Endodermal cell (in vitro differentiated cells): ENCODE measurements at regions not wholly inside any gene's neighbourhood (a gene's known extent, or its start where the extent isn't known, plus 50 kb on each side); places are given as distances from the start of the nearest gene placed in this dataset.

Source experiments
- DNase-seq: peaks from one replicate; pipeline ENCODE4 v3.0.0-alpha.2; 2017
- H3K27ac ChIP-seq: 2 replicates; pipeline ENCODE4 v1.5.1; 2013; ENCODE audit warnings: mild to moderate bottlenecking, low read depth, low read length, moderate library complexity
- H3K27me3 ChIP-seq: 2 replicates; pipeline ENCODE4 v1.6.1; 2013; ENCODE audit warnings: mild to moderate bottlenecking, low read length, moderate library complexity; ENCODE audit not compliant: insufficient read depth, control insufficient read depth, poor library complexity, severe bottlenecking
- H3K36me3 ChIP-seq: 2 replicates; pipeline ENCODE4 v1.7.0; 2013; ENCODE audit warnings: mild to moderate bottlenecking, low read length, moderate library complexity; ENCODE audit not compliant: control insufficient read depth, insufficient read depth
- H3K4me1 ChIP-seq: one replicate; pipeline ENCODE4 v1.7.0; 2013; ENCODE audit warnings: low read length; ENCODE audit not compliant: control insufficient read depth, insufficient read depth
- H3K4me3 ChIP-seq: 2 replicates; pipeline ENCODE4 v1.5.1; 2013; ENCODE audit warnings: mild to moderate bottlenecking, low read length, moderate library complexity
- H3K9ac ChIP-seq: 2 replicates; pipeline ENCODE4 v1.6.1; 2013; ENCODE audit warnings: mild to moderate bottlenecking, low read length, moderate library complexity; ENCODE audit not compliant: poor library complexity, severe bottlenecking; ENCODE audit errors: extremely low read depth
- H3K9me3 ChIP-seq: 2 replicates; pipeline ENCODE4 v1.6.1; 2013; ENCODE audit warnings: mild to moderate bottlenecking, low read length, moderate library complexity; ENCODE audit not compliant: control insufficient read depth
- H3K27ac Mint-ChIP-seq: 2 replicates; pipeline ENCODE4 v1.8.0; 2020; ENCODE audit warnings: mixed read lengths
- H3K27me3 Mint-ChIP-seq: 2 replicates; pipeline ENCODE4 v1.8.0; 2021; ENCODE audit warnings: mild to moderate bottlenecking, mixed read lengths; ENCODE audit not compliant: insufficient read depth
- H3K36me3 Mint-ChIP-seq: 2 replicates; pipeline ENCODE4 v1.8.0; 2020; ENCODE audit warnings: low read depth, mixed read lengths
- H3K4me1 Mint-ChIP-seq: 2 replicates; pipeline ENCODE4 v1.8.0; 2020; ENCODE audit warnings: mixed read lengths
- H3K4me3 Mint-ChIP-seq: 2 replicates; pipeline ENCODE4 v1.8.0; 2020; ENCODE audit warnings: mild to moderate bottlenecking, moderate library complexity, mixed read lengths
- H3K9me3 Mint-ChIP-seq: 2 replicates; pipeline ENCODE4 v1.8.0; 2020; ENCODE audit warnings: mild to moderate bottlenecking, mixed read lengths
- CTCF ChIP-seq: fragments of 200-600 bp; sonication (generic); conservative IDR thresholded peaks from 2 replicates; pipeline ENCODE4 v1.5.0; 2021; ENCODE audit warnings: antibody characterized with exemption, mild to moderate bottlenecking
- WGBS, 2 experiments: methylation state at CpG; one replicate each; pipeline versions ENCODE4 v1.1.5 to v1.1.7; 2013; ENCODE audit warnings: missing lambda C conversion rate in 2 of 2, mixed read lengths in 1 of 2; ENCODE audit not compliant: insufficient coverage in 1 of 2, insufficient read length in 1 of 2; 5-methylcytosine and 5-hydroxymethylcytosine counted together

GRCh38 chr9:3125602-3126405 lies 281.9 kb upstream of the PUM3 start:
- no peaks in the 10 kb centered on the region for H3K4me1 Mint-ChIP-seq
- H3K36me3 ChIP-seq = no peaks in the 10 kb centered on the region
- H3K36me3 Mint-ChIP-seq = no peaks in the 10 kb centered on the region
- no peaks in the 10 kb centered on the region for H3K27me3 Mint-ChIP-seq
- H3K9ac ChIP-seq = no peak overlapping the region
- H3K4me3 ChIP-seq = no peak overlapping the region
- no peaks in the 10 kb centered on the region for H3K27me3 ChIP-seq
- H3K27ac Mint-ChIP-seq = no peak overlapping the region
- TF ChIP-seq CTCF = no peak
- H3K4me3 Mint-ChIP-seq = no peak overlapping the region
- no peak for DNase-seq
- WGBS, 2 experiments = 81 to 88% methylated on average over 2 to 6 of the region's 6 CpGs
- H3K9me3 ChIP-seq = no peaks in the 10 kb centered on the region
- no peak overlapping the region for H3K27ac ChIP-seq
- no peaks in the 10 kb centered on the region for H3K9me3 Mint-ChIP-seq
- no peaks in the 10 kb centered on the region for H3K4me1 ChIP-seq

GRCh38 chr9:3124001-3124400 lies 280.1 kb upstream of the PUM3 start:
- peak; percentile 41 for DNase-seq
- no peak for TF ChIP-seq CTCF
- no peak overlapping the region for H3K27ac ChIP-seq
- WGBS, 2 experiments = 16% methylated on average over 2 of the region's 2 CpGs; no CpG with 5 or more reads in 1 of the 2 experiments
- Mint-ChIP-seq H3K27ac (no peak overlapping the region), H3K36me3 (no peaks in the 10 kb centered on the region), H3K27me3 (no peaks in the 10 kb centered on the region), H3K4me3 (no peak overlapping the region), H3K9me3 (no peaks in the 10 kb centered on the region), H3K4me1 (no peaks in the 10 kb centered on the region)
- H3K27me3 ChIP-seq = no peaks in the 10 kb centered on the region
- no peaks in the 10 kb centered on the region for H3K9me3 ChIP-seq
- no peaks in the 10 kb centered on the region for H3K4me1 ChIP-seq
- H3K4me3 ChIP-seq = no peak overlapping the region
- H3K36me3 ChIP-seq = no peaks in the 10 kb centered on the region
- H3K9ac ChIP-seq = no peak overlapping the region

GRCh38 chr9:3118081-3118480 lies 274.2 kb upstream of the PUM3 start:
- Mint-ChIP-seq H3K27me3 (no peaks in the 10 kb centered on the region), H3K4me1 (no peaks in the 10 kb centered on the region), H3K27ac (no peak overlapping the region), H3K4me3 (no peak overlapping the region), H3K9me3 (peaks cover 8% of the 10 kb centered on the region), H3K36me3 (no peaks in the 10 kb centered on the region)
- no peak overlapping the region for H3K27ac ChIP-seq
- H3K4me1 ChIP-seq = no peaks in the 10 kb centered on the region
- H3K36me3 ChIP-seq = no peaks in the 10 kb centered on the region
- no peak for TF ChIP-seq CTCF
- DNase-seq = no peak
- H3K9ac ChIP-seq = no peak overlapping the region
- no peak overlapping the region for H3K4me3 ChIP-seq
- no peaks in the 10 kb centered on the region for H3K27me3 ChIP-seq
- no peaks in the 10 kb centered on the region for H3K9me3 ChIP-seq
